Inflammatory macrophage (primary cell): ENCODE measurements at regions not wholly inside any gene's neighbourhood (a gene's known extent, or its start where the extent isn't known, plus 50 kb on each side); places are given as distances from the start of the nearest gene placed in this dataset.
"Not testable (repeated sequence)": the region's sequence is repeated elsewhere in the genome, so short reads cannot be mapped to it uniquely, and the experiment has no call there.

Experiments used
- DNase-seq, 2 donors: peaks; one replicate each; pipeline ENCODE4 v3.0.0-alpha.2; 2020 to 2022

DNA sequence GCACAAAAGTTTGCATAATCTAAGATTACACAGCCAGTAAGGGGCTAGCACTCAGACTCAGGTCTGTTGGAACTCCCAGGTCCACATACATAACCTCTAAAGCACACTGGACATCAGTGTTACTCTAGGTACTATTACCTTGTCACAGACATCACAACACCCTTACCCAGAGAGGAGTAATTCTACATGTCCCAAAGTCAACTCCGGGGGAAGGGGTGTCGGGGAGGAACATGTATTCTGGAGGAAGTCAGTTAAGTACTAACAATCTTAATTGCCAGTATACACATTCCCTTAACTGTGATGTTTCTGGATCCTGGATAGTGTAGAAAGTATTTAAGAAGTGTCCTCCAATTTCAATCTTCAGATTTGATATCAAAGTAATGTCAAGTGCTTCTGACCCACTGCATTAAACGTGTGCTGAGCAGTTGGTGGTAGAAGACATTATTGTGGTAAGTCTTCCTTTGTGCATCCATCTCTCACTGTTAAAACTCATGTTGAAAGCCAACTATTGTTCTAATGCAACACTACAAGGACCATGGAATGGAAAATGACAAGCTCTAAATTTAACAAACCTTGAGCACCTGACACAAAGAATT lies 155.4 kb downstream of the CRPPA start:
- no peak for DNase-seq

DNA sequence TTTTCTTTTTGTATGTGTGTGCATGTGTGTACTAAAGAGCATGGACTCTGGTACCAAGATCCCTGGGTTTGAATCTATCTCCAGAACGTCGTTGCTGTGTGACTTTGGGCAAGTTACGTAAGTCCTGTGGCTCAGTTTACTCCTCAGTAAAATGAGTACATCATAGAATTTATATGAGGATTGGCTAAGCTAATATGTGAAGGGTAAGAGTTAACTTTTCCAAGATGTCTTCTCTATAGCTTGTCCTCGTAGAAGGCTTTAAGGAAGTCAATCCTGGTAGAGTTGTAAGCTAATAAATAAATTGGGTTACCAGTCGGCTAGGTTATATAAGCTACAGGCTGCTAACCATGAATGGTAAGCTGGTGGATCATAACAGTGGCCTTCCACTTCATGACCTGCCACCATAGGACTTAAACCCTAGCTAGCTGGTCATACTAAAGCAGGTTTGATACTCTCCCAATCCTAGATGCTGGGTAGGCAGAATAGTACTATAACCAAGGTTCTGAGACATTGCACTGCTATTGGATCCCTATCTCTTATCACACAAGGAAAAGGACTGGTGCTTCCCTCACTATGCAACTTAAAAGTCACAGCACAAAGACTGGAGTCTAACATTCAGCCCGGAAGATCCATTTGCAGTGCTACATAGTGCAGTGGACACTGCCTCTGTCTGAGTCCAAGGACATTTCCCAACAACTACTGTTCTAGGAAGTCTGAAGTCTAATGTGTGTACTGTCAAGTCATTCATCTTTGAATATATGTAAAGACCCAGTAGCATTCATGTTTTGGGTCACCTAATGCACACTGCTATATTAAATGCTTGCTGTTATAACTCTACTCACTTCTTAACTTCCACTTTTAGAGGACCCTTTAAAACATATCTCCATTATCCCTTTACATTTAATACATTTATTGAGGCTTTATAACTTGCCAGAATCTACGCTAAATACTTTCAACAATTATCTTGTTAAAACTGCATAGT lies 156.2 kb downstream of the CRPPA start:
- no peak for DNase-seq

DNA sequence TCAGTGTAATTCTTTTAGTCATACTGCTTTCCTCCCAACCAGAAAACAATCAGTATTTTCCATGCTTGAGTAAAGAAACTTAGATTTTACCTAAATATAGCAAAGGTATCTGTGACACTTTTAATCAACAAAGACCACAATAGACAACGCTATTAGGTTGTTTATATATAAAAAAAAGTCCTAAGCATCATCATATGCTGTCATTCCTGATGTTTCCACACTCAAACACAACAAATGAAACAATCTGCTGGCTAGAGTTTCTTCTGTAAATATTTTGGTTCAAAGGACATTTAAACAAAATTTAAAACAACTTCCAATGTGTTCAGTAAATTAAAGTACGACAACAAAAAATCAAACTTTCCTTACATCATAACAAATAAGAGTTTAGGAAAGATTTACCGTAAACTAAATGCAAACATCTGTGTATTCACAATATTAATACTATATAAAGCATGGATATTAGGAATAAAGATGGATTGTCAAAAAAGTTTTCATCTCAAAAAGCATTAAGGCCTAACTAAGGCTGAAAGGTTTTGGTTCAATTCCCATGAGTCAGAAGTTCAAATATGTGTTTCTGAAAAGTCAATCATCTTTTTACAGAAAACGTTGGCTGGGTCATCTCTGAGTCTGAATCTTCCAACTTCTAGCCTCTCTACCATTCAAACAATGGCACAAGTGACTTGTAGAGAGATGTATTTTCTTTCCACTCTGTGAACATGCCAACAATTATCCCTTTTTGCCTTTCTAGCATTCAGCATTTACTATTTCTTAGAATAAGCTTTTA lies 157.1 kb downstream of the CRPPA start:
- DNase-seq = no peak

DNA sequence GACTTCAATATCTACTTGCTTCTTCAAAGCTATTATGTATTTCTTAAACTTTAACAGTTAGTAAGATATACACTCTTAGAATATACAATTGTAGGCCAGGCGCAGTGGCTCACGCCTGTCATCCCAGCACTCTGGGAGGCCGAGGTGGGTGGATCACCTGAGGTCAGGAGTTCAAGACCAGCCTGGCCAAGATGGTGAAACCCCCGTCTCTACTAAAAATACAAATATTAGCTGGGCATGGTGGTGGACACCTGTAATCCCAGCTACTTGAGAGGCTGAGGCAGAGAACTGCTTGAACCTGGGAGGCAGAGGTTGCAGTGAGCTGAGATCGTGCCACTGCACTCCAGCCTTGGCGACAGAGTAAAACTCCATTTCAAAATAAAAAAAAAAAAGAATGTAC lies 158.0 kb downstream of the CRPPA start:
- DNase-seq = not testable (repeated sequence)

DNA sequence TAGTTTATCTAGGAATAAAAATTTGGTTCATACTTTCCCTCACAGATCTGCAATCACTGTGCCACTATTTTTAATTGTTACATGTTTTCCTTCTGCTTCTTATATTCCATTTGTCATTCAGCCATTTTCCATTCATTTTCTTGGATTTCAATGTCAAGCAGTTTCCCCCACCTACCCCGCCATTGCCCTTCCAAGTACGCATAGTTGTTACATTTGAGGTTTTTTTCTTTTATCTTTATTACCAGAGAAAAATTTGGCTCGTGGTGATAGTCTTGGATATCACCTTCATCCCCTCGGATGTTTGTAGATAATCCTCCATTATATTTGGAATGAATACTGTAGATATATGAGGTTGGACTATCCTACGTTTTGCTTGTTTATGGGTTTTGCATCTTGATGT lies 159.7 kb downstream of the CRPPA start:
- DNase-seq = no peak

DNA sequence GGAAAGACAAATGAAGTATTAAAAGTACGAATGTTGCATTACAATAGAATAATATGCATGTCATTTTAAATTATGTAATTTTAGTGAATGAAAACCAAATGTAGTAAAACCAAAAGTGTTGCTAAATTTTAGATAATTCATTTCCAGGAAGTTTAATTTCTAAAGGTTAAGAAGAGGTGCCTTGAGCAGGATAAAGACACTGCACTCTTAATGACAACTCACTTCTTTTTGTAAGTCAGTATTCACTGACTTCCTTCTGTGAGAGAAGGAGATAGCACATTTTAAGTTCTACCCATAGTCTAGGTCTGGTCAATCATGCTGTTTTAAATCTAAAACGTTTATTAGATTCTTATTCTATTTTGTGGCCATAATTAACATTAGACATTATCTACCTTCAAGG lies 160.2 kb downstream of the CRPPA start:
- DNase-seq = no peak

DNA sequence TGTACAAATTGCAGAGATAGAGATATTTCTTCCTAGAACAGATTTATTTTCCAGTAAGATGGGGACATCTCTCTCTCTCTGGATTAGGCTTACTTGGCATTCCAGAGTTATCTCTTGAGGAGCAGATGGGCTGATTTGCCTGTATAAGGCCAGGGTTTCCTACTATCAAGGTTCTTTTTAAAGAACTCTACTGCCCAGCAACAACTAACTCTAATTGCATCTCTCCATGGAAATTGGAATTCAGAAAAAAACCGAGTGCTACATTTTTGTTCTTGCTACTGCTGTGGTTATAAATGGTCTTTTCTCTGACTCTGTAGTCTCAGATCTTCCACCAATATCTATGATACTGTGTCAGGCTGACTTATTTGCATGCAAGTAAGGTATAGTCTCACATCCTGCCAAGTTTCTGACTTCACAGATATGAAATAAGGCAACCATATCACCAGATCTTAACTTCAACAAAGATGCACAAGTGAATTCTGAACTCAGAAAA lies 161.1 kb downstream of the CRPPA start:
- DNase-seq = no peak

DNA sequence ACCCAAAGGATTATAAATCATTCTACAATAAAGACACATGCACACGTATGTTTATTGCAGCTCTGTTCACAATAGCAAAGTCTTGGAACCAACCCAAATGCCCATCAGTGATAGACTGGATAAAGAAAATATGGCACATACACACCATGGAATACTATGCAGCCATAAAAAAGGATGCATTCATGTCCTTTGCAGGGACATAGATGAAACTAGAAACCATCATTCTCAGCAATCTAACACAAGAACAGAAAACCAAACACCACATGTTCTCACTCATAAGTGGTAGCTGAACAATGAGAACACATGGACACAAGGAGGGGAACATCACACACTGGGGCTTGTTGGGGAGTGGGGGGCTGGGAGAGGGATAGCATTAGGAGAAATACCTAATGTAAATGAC lies 164.9 kb downstream of the CRPPA start:
- not testable (repeated sequence) for DNase-seq

DNA sequence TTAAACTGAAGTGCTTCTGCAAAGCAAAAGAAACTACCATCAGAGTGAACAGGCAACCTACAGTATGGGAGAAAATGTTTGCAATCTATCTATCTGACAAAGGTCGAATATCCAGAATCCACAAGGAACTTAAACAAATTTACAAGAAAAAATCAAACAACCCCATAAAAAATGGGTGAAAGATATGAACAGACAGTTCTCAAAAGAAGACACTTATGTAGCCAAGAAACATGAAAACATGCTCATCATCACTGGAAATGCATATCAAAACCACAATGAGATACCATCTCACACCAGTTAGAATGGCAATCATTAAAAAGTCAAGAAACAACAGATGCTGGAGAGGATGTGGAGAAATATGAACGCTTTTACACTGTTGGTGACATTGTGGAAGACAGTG lies 165.4 kb downstream of the CRPPA start:
- not testable (repeated sequence) for DNase-seq

DNA sequence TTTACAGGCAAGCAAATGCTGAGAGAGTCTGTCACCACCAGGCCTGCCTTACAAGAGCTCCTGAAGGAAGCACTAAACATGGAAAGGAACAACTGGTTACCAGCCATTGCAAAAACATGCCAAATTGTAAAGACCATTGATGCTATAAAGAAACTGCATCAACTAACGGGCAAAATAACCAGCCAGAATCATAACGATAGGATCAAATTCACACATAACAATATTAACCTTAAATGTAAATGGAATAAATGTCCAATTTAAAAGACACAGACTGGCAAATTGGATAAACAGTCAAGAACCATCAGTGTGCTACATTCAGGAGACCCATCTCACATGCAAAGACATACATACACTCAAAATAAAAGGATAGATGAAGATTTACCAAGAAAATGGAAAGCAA lies 170.7 kb downstream of the CRPPA start:
- not testable (repeated sequence) for DNase-seq

DNA sequence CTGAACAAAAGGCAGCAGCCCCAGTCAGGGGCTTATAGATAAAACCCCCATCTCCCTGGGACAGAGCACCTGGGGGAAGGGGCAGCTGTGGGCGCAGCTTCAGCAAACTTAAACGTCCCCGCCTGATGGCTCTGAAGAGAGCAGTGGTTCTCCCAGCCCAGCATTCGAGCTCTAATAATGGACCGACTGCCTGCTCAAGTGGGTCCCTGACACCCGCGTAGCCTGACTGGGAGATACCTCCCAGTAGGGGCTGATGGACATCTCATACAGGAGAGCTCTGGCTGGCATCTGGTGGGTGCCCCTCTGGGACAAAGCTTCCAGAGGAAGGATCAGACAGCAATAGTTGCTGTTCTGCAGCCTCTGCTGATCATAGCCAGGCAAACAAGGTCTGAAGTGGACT lies 172.1 kb downstream of the CRPPA start:
- DNase-seq = not testable (repeated sequence)

DNA sequence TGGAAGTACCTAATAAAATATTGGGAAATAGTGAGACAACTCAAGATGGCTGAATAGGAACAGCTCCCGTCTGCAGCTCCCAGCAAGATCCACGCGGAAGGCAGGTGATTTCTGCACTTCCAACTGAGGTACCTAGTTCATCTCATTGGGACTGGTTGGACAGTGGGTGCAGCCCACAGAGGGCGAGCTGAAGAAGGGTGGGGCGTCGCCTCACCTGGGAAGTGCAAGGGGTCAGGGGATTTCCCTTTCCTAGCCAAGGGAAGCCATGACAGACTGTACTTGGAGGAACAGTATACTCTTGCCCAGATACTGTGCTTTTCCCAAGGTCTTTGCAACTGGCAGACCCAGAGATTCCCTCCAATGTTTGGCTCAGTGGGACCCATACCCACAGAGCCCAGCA lies 172.8 kb downstream of the CRPPA start:
- not testable (repeated sequence) for DNase-seq

DNA sequence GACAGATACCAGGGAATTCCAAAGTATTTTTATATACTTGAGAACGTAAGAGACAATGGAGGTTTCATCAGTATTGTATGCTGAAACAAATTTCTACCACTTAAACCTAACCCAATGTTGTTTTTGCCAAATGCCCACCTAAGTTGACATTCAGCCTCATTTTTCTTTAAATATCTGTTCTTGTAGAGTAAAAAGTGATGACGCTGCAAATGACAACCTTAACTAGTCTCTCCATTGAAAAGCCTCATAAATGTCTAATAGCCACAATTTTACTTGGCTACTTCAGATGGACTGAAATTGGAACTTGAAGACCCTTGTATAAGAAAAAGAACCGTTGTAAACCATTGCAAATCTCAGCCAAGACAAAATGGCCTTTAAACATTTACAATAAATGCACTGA lies 176.9 kb downstream of the CRPPA start:
- no peak for DNase-seq

DNA sequence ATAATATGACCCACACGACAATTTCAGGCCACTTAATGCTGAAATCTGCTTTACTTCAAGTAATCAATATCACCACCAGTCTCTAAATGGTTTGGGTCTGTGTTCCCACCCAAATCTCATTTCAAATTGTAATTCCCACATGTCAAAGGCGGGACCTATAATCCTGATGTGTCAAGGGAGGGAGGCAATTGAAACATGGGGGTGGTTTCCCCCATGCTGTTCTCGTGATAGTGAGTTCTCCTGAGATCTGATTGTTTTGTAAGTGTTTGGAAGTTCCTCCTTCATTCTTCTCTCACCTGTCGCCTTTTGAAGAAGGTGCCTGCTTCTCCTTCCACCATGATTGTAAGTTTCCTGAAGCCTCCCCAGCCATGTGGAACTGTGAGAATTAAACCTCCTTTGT lies 178.4 kb downstream of the CRPPA start:
- DNase-seq = no peak

DNA sequence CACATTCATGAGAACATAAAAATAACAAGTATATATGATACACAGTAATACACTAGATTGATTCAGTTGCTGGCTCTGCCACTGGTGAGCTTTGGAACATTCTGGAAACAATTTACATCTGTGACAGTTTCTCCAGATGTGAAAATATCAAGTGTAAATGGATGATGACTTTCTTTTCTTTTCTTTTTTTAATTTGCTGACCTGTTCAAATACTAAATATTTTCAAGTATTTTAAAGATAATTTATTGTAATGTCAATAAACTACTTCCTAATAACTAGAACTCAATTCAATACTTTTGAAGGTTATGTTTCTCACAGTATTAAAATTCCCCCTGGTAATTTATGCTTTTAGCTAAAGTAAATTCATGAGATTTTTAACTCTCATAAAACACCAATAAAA lies 180.3 kb downstream of the CRPPA start:
- DNase-seq = no peak

DNA sequence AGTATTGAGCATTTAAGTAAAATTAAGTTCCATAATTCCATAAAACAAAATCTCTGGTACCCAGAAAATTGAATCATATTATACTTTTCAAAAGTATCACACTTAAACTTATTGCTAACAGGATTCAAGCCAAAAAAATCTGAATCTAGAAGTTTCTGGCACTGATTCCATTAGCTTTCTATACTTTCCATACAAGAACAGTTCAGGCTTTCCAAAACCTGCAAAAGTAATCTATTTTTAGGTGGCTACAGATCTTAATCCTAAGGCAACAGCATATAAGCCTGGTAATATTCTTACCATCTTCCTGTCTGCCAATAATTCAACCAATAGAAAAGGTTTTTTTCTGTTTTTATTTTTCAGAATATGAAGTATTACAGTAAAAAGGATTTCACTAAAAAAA lies 185.0 kb downstream of the CRPPA start:
- no peak for DNase-seq

DNA sequence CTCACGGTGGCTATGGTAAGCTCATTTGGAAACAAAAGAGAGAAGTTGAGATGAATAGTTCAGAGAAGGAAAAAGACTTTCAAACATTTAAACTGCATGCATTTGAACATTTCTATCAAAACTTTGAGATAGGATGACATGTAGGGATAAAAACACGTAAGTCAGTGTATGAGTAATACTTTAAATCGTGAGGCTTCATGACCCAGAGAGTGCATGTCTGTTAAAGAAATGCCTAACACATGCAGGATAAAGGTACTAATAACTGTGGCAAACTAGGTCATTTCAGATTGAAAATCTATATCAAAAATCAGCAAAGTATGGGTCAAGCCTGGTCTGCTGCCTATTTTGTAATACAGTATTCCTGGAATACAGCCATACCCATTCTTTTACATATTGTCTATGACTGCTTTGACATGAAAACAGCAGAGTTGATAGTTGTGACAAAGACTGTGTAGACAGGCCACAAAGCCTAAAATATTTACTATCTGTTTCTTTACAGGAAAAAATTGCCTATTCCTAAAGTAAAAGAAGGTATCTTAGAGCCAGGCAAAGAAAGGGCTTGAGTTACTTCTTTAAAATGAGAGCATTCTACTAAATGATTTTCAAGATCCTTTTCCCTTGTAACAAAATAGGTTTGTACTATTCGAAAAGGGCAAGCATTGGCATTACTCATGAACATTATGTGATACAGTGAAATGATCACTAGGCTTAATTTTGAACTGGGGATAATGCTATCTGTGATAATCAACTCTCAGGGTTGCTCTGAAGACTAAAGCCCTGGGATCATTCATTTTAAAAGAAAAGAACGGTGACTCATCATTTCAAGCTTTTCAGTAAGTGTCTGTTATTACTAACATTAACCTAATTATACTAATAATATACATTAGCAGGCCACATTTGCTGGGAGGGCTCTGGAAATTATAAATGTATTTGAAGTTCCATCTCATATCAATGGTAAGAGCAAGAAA lies 185.9 kb downstream of the CRPPA start:
- DNase-seq = no peak

DNA sequence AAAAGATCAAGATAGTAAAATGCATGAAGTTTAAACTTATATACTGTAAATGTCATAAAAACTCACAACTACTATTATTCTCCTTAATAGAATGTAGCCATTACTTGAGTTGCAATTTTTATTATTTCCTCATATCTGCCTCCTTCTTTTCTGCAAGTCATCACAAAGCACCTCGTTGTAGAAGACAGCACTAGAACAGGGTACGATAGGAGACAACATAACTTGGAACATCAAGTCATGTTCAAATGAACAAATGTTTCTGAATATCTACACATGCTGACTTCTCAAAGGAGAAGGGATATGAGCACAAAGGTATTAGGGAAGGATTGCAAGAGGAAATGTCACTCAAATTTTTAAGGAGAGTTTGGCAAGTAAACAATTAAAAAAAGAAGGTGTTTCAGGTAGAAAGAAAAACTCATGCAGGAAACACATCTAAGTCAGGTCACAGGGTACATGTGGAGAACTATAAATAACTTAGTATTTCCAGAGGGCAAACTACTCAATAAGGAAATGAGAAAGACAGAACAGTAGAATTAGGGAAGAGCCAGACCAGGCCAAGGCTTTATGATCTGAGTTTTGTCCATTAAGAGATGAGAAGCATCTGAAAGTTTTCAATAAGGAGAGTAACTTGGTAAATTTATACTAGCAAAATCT lies 186.7 kb downstream of the CRPPA start:
- DNase-seq = no peak

DNA sequence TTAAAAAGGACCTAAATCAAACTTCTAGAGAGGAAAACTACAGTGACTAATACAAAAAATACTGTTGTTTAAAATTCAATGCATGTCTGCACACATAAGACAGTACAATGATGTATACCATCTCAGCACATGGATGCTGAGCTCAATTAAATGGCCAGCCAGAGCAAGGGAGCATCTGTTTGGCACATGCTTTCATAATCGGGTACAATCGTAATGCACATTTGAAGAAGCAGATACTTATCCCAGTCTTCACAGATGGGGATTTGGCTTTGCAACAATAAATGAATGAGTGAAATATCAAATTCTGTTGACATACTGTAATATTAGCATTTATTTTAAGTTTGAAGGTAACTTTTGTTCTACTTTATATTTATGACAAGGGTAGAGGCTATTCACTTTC lies 187.8 kb downstream of the CRPPA start:
- DNase-seq = no peak

DNA sequence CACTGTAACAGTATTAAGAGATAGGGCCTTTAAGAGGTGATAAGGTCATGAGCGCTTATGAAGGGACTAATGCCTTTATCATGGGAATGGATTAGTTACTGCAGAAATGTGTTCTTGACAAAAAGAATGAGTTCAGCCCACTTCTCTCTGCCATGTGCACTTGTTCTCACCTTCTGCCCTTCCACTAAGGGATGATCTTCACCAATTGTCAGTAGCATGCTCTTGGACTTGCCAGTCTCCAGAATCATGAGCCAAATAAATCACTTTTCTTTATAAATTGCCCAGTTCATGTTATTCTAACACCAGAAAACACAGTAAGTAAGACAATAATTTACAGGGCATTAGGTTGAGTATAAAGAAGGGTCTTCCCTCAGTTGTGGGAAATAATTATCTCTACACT lies 189.1 kb downstream of the CRPPA start:
- DNase-seq = no peak

DNA sequence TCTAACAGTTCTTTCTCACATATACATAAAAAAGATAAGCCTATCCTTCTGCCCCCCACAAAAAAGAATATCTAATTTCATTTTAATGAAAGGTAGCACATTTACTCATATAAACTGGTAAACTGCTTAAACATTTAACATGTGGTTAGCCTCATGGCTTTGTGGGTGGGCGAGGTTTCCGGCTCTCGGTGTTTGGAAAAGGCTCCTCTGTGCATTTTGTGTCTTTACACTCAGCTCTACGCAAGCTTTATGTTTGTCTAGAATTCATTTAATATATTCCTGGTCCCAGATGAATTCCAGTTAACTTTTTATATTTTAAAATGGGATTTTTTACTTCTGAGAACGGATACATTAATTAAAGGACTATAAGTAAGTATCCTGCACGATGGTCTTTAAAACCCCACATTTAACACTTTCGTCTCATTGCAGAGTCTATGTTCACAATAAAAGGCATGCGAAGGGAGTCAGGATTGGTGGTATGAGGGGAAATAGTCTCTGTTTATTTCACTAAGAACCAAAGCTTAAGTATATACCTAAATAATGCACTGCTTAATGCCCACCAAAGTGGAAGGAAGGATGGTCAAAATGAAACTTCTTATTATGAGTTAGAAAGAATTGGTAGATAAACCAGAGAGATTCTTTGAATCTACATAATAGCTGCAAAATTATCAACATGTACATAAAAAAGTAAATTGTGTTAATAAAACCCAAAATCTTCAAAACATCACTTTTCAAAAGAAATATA lies 197.2 kb downstream of the CRPPA start:
- no peak for DNase-seq
